ENCODE measurements at regions not wholly inside any gene's neighbourhood (a gene's known extent, or its start where the extent isn't known, plus 50 kb on each side); places are given as distances from the start of the nearest gene placed in this dataset.

DNA sequence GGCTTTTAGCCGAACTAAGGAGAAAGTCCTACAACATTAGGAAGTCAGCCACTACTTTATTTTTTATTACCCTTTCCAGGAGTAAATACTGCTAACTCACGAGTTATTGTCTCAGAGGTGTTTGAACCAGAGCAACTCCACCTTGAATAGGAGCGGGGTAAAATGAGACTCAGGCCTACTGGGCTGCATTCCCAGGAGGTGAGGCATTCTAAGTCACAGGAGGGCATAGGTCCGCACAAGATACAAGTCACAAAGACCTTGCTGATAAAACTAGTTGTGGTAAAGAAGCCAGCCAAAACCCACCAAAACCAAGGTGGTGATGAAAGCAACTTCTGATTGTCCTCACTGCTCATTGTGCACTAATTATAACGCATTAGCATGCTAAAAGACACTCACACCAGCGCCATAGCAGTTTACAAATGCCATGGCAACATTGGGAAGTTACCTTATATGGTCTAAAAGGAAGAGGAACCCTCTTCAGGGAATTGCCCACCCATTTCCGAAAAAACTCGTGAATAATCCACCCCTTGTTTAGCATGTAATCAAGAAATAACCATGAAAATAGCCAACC is 555.9 kb downstream of the IGSF11 start:
- TF ChIP-seq EZH2phosphoT487 (IDR thresholded peaks at IDR 0.05; ENCODE audit: low read depth) = no peak
- TF ChIP-seq, protein P1, sequence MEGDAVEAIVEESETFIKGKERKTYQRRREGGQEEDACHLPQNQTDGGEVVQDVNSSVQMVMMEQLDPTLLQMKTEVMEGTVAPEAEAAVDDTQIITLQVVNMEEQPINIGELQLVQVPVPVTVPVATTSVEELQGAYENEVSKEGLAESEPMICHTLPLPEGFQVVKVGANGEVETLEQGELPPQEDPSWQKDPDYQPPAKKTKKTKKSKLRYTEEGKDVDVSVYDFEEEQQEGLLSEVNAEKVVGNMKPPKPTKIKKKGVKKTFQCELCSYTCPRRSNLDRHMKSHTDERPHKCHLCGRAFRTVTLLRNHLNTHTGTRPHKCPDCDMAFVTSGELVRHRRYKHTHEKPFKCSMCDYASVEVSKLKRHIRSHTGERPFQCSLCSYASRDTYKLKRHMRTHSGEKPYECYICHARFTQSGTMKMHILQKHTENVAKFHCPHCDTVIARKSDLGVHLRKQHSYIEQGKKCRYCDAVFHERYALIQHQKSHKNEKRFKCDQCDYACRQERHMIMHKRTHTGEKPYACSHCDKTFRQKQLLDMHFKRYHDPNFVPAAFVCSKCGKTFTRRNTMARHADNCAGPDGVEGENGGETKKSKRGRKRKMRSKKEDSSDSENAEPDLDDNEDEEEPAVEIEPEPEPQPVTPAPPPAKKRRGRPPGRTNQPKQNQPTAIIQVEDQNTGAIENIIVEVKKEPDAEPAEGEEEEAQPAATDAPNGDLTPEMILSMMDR (IDR thresholded peaks at IDR 0.05; ENCODE audit: low read depth, low read length) = no peak
- no peaks in the 10 kb centered on the region for H3K27me3 ChIP-seq (ENCODE audit: low read depth, low read length)
- no peaks in the 10 kb centered on the region for H3K36me3 ChIP-seq (replicated peaks; ENCODE audit: low read depth, low read length)
- no peak overlapping the region for H2AFZ ChIP-seq (ENCODE audit: low read depth, low read length)
- H3K79me2 ChIP-seq (ENCODE audit: low read length) = no peaks in the 10 kb centered on the region
- H3K4me1 ChIP-seq (ENCODE audit: low read length) = no peaks in the 10 kb centered on the region
- H3K27ac ChIP-seq (ENCODE audit: low read length) = no peak overlapping the region
- H3K9ac ChIP-seq (ENCODE audit: low read length) = no peak overlapping the region
- no peak overlapping the region for H3K4me3 ChIP-seq (ENCODE audit: low read length)
- no peak overlapping the region for H3K4me2 ChIP-seq (ENCODE audit: low read length)
- no peaks in the 10 kb centered on the region for H3K9me3 ChIP-seq (ENCODE audit: insufficient read depth, low read length)
- no peaks in the 10 kb centered on the region for H4K20me1 ChIP-seq (ENCODE audit: insufficient read depth, low read length)

DNA sequence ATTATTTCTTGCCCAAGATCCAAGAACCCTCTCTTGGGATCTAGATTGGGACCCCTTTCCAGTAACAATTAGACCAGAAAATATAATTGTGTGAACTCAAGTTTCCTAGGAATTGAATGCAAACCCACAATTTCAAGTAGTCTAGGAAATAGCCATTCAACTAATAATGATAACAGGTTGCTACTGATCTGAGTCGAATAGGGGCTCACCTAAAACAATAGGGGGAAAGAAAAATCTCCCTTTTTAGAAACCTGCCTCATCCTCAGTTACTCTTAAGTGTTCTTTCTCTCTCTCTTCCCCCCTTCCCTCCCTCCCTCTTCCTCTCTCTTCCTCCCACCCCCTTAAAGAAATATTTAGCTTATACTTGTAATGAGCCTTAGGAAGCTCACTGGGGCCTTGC is 555.3 kb downstream of the IGSF11 start:
- Histone ChIP-seq H3K36me3 (replicated peaks; ENCODE audit: low read depth, low read length) (no peaks in the 10 kb centered on the region), H3K4me1 (ENCODE audit: low read length) (no peaks in the 10 kb centered on the region), H3K27me3 (ENCODE audit: low read depth, low read length) (no peaks in the 10 kb centered on the region), H3K4me3 (ENCODE audit: low read length) (no peak overlapping the region), H4K20me1 (ENCODE audit: insufficient read depth, low read length) (no peaks in the 10 kb centered on the region), H3K79me2 (ENCODE audit: low read length) (no peaks in the 10 kb centered on the region), H2AFZ (ENCODE audit: low read depth, low read length) (no peak overlapping the region), H3K27ac (ENCODE audit: low read length) (no peak overlapping the region), H3K4me2 (ENCODE audit: low read length) (no peak overlapping the region), H3K9ac (ENCODE audit: low read length) (no peak overlapping the region), H3K9me3 (ENCODE audit: insufficient read depth, low read length) (no peaks in the 10 kb centered on the region)
- no peak for TF ChIP-seq EZH2phosphoT487 (IDR thresholded peaks at IDR 0.05; ENCODE audit: low read depth)
- TF ChIP-seq, protein P1 (IDR thresholded peaks at IDR 0.05; ENCODE audit: low read depth, low read length) = no peak

DNA sequence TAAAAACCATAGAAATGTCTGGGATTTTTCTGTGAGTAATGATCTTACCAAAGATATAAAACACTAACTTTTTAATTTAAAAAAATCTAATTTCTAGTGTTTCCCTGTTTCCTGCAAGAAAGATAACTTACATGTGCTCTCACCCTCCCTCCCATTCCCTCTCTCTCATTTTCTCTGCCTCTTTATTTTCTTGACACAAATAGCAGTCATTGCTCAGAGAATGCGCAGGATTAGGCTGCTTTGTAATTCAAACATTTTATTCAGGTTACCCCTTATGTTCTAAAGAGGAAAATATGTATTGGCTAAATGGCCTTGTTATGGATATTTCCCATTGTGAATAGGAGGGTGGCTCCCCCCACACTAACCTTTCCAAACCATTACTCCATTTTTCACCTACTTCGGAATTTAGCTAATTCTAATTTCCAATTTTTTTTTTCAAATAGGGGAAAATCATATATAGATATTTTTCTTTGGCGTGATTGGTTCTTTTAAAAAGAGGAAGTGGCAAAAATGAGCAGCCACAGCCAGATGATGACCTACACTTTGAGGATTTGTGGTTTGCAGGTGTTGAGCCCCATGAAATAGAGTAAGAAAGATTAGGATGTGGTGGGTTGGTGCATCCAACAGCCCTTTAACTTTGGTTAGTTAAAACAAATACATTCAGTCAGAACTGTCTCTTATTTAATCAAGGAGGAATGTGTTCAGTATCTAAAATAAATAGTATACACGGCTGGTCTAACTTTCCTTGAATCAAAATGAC is 554.4 kb downstream of the IGSF11 start:
- no peaks in the 10 kb centered on the region for H3K79me2 ChIP-seq (ENCODE audit: low read length)
- H4K20me1 ChIP-seq (ENCODE audit: insufficient read depth, low read length) = no peaks in the 10 kb centered on the region
- H3K4me2 ChIP-seq (ENCODE audit: low read length) = no peak overlapping the region
- H3K4me3 ChIP-seq (ENCODE audit: low read length) = no peak overlapping the region
- no peaks in the 10 kb centered on the region for H3K4me1 ChIP-seq (ENCODE audit: low read length)
- no peak overlapping the region for H3K9ac ChIP-seq (ENCODE audit: low read length)
- no peak overlapping the region for H2AFZ ChIP-seq (ENCODE audit: low read depth, low read length)
- TF ChIP-seq, protein P1 (IDR thresholded peaks at IDR 0.05; ENCODE audit: low read depth, low read length) = no peak
- TF ChIP-seq EZH2phosphoT487 (IDR thresholded peaks at IDR 0.05; ENCODE audit: low read depth) = no peak
- no peak overlapping the region for H3K27ac ChIP-seq (ENCODE audit: low read length)
- no peaks in the 10 kb centered on the region for H3K9me3 ChIP-seq (ENCODE audit: insufficient read depth, low read length)
- H3K36me3 ChIP-seq (replicated peaks; ENCODE audit: low read depth, low read length) = no peaks in the 10 kb centered on the region
- H3K27me3 ChIP-seq (ENCODE audit: low read depth, low read length) = no peaks in the 10 kb centered on the region

DNA sequence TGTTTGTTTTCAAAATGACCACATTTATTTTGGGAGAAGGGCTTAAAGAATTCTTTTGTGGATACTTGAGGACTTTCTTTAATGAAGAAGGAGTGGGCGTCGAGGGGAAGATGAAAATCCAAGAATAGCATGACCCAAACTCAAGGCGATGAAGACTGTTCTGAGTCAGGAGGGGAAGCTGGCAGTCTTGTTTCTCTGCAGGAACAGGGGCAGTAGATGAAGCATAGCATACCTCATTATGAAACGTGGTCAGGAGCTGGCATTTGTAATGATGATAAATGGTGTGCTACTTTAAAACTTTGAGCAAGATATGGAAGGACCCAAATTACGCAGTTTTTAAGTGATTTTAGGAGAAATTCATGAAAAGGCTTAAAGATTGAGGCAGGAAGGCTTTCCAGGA is 549.0 kb downstream of the IGSF11 start:
- Histone ChIP-seq H3K27ac (ENCODE audit: low read length) (no peak overlapping the region), H3K9me3 (ENCODE audit: insufficient read depth, low read length) (no peaks in the 10 kb centered on the region), H3K4me1 (ENCODE audit: low read length) (peaks cover 3% of the 10 kb centered on the region; the same call in 1 of the 2 replicates), H3K36me3 (replicated peaks; ENCODE audit: low read depth, low read length) (no peaks in the 10 kb centered on the region), H3K9ac (ENCODE audit: low read length) (no peak overlapping the region), H3K4me2 (ENCODE audit: low read length) (no peak overlapping the region), H2AFZ (ENCODE audit: low read depth, low read length) (no peak overlapping the region), H3K4me3 (ENCODE audit: low read length) (no peak overlapping the region), H4K20me1 (ENCODE audit: insufficient read depth, low read length) (no peaks in the 10 kb centered on the region), H3K27me3 (ENCODE audit: low read depth, low read length) (no peaks in the 10 kb centered on the region), H3K79me2 (ENCODE audit: low read length) (no peaks in the 10 kb centered on the region)
- TF ChIP-seq, protein P1 (IDR thresholded peaks at IDR 0.05; ENCODE audit: low read depth, low read length) = no peak
- no peak for TF ChIP-seq EZH2phosphoT487 (IDR thresholded peaks at IDR 0.05; ENCODE audit: low read depth)

All from OCI-LY3 (cell line).